GM12878 (cell line): ENCODE measurements at regions not wholly inside any gene's neighbourhood (a gene's known extent, or its start where the extent isn't known, plus 50 kb on each side); places are given as distances from the start of the nearest gene placed in this dataset.

Source experiments
- ATAC-seq: fragments of 200-7000 bp; cut with Tn5 transposase; 3 replicates; pipeline ENCODE4 v1.9.1; 2020; ENCODE audit warnings: mild to moderate bottlenecking, moderate library complexity
- BruUV-seq: library from RNA; stranded (reverse); fragments of 400-500 nt; replicated peaks from 2 replicates; lab custom pipeline; 2021; lab: Mats Ljungman, UMichigan
- CTCF ChIA-PET: fragments of 300-600 bp; sonication (Branson Sonifier 250); formaldehyde crosslinking; extraction: SDS; loops from one replicate; lab custom pipeline; 2021; ENCODE audit warnings: inconsistent platforms; lab: Yijun Ruan, JAX
- POLR2A ChIA-PET: fragments of 350-600 bp; formaldehyde crosslinking; extraction: SDS; loops from one replicate; lab custom pipeline; 2021; ENCODE audit warnings: inconsistent platforms; lab: Charles Lee
- RAD21 ChIA-PET: fragments of 300-600 bp; sonication (Branson Sonifier 250); formaldehyde crosslinking; loops from one replicate; lab custom pipeline; 2023; ENCODE audit warnings: antibody characterized with exemption; ENCODE audit not compliant: unreplicated experiment; lab: Charles Lee
- SMC1A ChIA-PET: fragments of 300-600 bp; sonication (Branson Sonifier 250); formaldehyde crosslinking; loops from one replicate; lab custom pipeline; 2023; ENCODE audit not compliant: unreplicated experiment, uncharacterized antibody; lab: Charles Lee
- DNase-seq: peaks from one replicate; pipeline ENCODE4 v3.0.0-alpha.2; 2011; ENCODE audit warnings: low read depth, low spot score
- FAIRE-seq: peaks from 3 replicates; lab custom pipeline; 2011; peaks lifted over from hg19 to GRCh38; lab: Jason Lieb, UNC
- H2AFZ ChIP-seq: 2 replicates; pipeline ENCODE4 v1.6.0; 2011; ENCODE audit warnings: low read depth, low read length, control low read depth; ENCODE audit not compliant: control insufficient read depth
- H3K27ac ChIP-seq: 2 replicates; pipeline ENCODE4 v1.5.1; 2011; ENCODE audit warnings: control low read depth; ENCODE audit not compliant: control insufficient read depth, insufficient read depth
- H3K27me3 ChIP-seq, 2 experiments: replicated peaks in 1 of 2; 2 replicates each; pipeline versions ENCODE4 v1.6.0 to v1.6.1; 2011; ENCODE audit warnings: low read length in 1 of 2; ENCODE audit not compliant: control insufficient read depth in 2 of 2, insufficient read depth in 2 of 2
- H3K36me3 ChIP-seq, 2 experiments: 2 replicates each; pipeline ENCODE4 v1.5.1; 2011; ENCODE audit warnings: low read length in 1 of 2; ENCODE audit not compliant: control insufficient read depth in 2 of 2, insufficient read depth in 2 of 2
- H3K4me1 ChIP-seq: 2 replicates; pipeline ENCODE4 v1.6.1; 2011; ENCODE audit warnings: mild to moderate bottlenecking, low read length, moderate library complexity, mixed read lengths; ENCODE audit not compliant: control insufficient read depth, insufficient read depth
- H3K4me2 ChIP-seq: 2 replicates; pipeline ENCODE4 v1.6.0; 2011; ENCODE audit warnings: control low read depth; ENCODE audit not compliant: control insufficient read depth, insufficient read depth
- H3K4me3 ChIP-seq: fragments of 200-600 bp; sonication (generic); 2 replicates; pipeline ENCODE4 v1.5.1; 2016
- H3K79me2 ChIP-seq: 2 replicates; pipeline ENCODE4 v1.6.0; 2011; ENCODE audit warnings: low read length; ENCODE audit not compliant: control insufficient read depth, insufficient read depth
- H3K9ac ChIP-seq: 2 replicates; pipeline ENCODE4 v1.8.0; 2011; ENCODE audit warnings: low read length, control low read depth, mixed read lengths; ENCODE audit not compliant: control insufficient read depth, insufficient read depth
- H3K9me3 ChIP-seq: replicated peaks from 3 replicates; pipeline ENCODE4 v1.5.1; 2011; ENCODE audit warnings: mild to moderate bottlenecking, low read length; ENCODE audit not compliant: control insufficient read depth, insufficient read depth
- H4K20me1 ChIP-seq: 2 replicates; pipeline ENCODE4 v1.6.0; 2011; ENCODE audit not compliant: control insufficient read depth, insufficient read depth
- CUX1 ChIP-seq: IDR thresholded peaks from 2 replicates; pipeline ENCODE4 v1.6.1; 2012; ENCODE audit warnings: improper control_type of control experiment, low read depth, low read length; ENCODE audit not compliant: insufficient replicate concordance
- HCFC1 ChIP-seq: fragments of 150-350 bp; IDR thresholded peaks from 2 replicates; pipeline ENCODE4 v1.6.1; 2014; ENCODE audit warnings: low read length
- HSF1 ChIP-seq: fragments of 150-350 bp; IDR thresholded peaks from 2 replicates; pipeline ENCODE4 v1.6.1; 2014; ENCODE audit warnings: mild to moderate bottlenecking, low read depth, low read length
- KLF5 ChIP-seq: fragments of 450-650 bp; IDR thresholded peaks from 2 replicates; pipeline ENCODE4 v1.6.1; 2014; ENCODE audit warnings: mild to moderate bottlenecking; ENCODE audit not compliant: partially characterized antibody
- MTA3 ChIP-seq: IDR thresholded peaks from 2 replicates; pipeline ENCODE4 v1.6.1; 2012; ENCODE audit warnings: low read length, inconsistent platforms, borderline replicate concordance
- NR2F1 ChIP-seq: fragments of 450-650 bp; conservative IDR thresholded peaks from 2 replicates; pipeline ENCODE4 v1.6.1; 2017; ENCODE audit warnings: mild to moderate bottlenecking
- RAD51 ChIP-seq: fragments of 450-650 bp; IDR thresholded peaks from 2 replicates; pipeline ENCODE4 v1.6.1; 2016; ENCODE audit warnings: moderate library complexity, mild to moderate bottlenecking, inconsistent platforms
- REST ChIP-seq: IDR thresholded peaks from 2 replicates; pipeline ENCODE4 v1.6.1; 2012; ENCODE audit warnings: mild to moderate bottlenecking, low read depth, low read length
- SMC3 ChIP-seq: IDR thresholded peaks from 2 replicates; pipeline ENCODE4 v1.6.1; 2011; ENCODE audit warnings: low read length, improper control_type of control experiment, borderline replicate concordance
- SP1 ChIP-seq: IDR thresholded peaks from one replicate; pipeline ENCODE4 v1.6.1; 2011; ENCODE audit warnings: low read depth, low read length
- TARDBP ChIP-seq: IDR thresholded peaks from 2 replicates; pipeline ENCODE4 v1.6.1; 2016; ENCODE audit warnings: borderline replicate concordance
- WGBS: methylation state at CpG from one replicate; pipeline ENCODE4 v1.1.6; 2016; ENCODE audit warnings: low lambda C conversion rate; ENCODE audit not compliant: insufficient replicate concordance, insufficient coverage; ENCODE audit errors: missing lambda C conversion rate; 5-methylcytosine and 5-hydroxymethylcytosine counted together
- in situ Hi-C: fragments of 300-500 bp; cut with MboI; formaldehyde crosslinking; loops from 9 replicates; pipeline ENCODE4 v1.14.3; 2018; ENCODE audit warnings: mixed read lengths
- intact Hi-C: fragments of 100-400 bp; cut with micrococcal nuclease; formaldehyde crosslinking; loops from one replicate; pipeline ENCODE4 v1.14.2; 2022; ENCODE audit not compliant: unreplicated experiment
- TF ChIP-seq, protein P1 (sequence below): fragments of 450-650 bp; formaldehyde crosslinking; IDR thresholded peaks from 2 replicates; pipeline ENCODE4 v1.5.0; 2022; ENCODE audit warnings: mild to moderate bottlenecking, missing genetic modification characterization

- Histone ChIP-seq H4K20me1 (no peaks in the 10 kb centered on the region), H2AFZ (no peak overlapping the region), H3K9ac (no peak overlapping the region), H3K27me3 (no peaks in the 10 kb centered on the region), H3K79me2 (no peaks in the 10 kb centered on the region), H3K4me3 (no peak overlapping the region), H3K27ac (no peak overlapping the region), H3K4me2 (no peak overlapping the region), H3K36me3 (no peaks in the 10 kb centered on the region), H3K4me1 (no peaks in the 10 kb centered on the region), H3K9me3 (no peaks in the 10 kb centered on the region)
- in situ Hi-C loops, result no loop called here
- BruUV-seq, result no TSS peak
- ChIA-PET SMC1A (no interaction called here), POLR2A (no interaction called here), RAD21 (no interaction called here), CTCF (interaction anchor here (0.7 kb wide), 1 partner anchor 73 kb away, joined by 3 read pairs; no protein-coding TSS in a partner anchor)
- ATAC-seq (no peak), DNase-seq (no peak), FAIRE-seq (no peak)
- intact Hi-C loops, result no loop called here
- WGBS, result 0% methylated on average over 3 of the region's 3 CpGs
- TF ChIP-seq KLF5 (no peak), NR2F1 (no peak), SP1 (no peak), SMC3 (no peak), REST (no peak), RAD51 (no peak), HSF1 (no peak), MTA3 (no peak), CUX1 (no peak), TARDBP (no peak), HCFC1 (no peak)
- TF ChIP-seq, protein P1, sequence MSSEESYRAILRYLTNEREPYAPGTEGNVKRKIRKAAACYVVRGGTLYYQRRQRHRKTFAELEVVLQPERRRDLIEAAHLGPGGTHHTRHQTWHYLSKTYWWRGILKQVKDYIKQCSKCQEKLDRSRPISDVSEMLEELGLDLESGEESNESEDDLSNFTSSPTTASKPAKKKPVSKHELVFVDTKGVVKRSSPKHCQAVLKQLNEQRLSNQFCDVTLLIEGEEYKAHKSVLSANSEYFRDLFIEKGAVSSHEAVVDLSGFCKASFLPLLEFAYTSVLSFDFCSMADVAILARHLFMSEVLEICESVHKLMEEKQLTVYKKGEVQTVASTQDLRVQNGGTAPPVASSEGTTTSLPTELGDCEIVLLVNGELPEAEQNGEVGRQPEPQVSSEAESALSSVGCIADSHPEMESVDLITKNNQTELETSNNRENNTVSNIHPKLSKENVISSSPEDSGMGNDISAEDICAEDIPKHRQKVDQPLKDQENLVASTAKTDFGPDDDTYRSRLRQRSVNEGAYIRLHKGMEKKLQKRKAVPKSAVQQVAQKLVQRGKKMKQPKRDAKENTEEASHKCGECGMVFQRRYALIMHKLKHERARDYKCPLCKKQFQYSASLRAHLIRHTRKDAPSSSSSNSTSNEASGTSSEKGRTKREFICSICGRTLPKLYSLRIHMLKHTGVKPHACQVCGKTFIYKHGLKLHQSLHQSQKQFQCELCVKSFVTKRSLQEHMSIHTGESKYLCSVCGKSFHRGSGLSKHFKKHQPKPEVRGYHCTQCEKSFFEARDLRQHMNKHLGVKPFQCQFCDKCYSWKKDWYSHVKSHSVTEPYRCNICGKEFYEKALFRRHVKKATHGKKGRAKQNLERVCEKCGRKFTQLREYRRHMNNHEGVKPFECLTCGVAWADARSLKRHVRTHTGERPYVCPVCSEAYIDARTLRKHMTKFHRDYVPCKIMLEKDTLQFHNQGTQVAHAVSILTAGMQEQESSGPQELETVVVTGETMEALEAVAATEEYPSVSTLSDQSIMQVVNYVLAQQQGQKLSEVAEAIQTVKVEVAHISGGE (CRISPR knock-in tag), result no peak
Measured at GRCh38 chr7:9557853-9558252, 1124.4 kb downstream of the NXPH1 start.
